Spinal cord (tissue), 9 donors: ENCODE measurements at regions not wholly inside any gene's neighbourhood (a gene's known extent, or its start where the extent isn't known, plus 50 kb on each side); places are given as distances from the start of the nearest gene placed in this dataset.

ENCODE experiments used
- DNase-seq, 6 donors: peaks; one replicate each; pipeline versions ENCODE4 v3.0.0 to v3.0.0-alpha.2; 2013 to 2015; ENCODE audit warnings: low spot score in 6 of 6, low read depth in 4 of 6
- H3K27ac ChIP-seq: one replicate; pipeline ENCODE4 v1.5.1; 2013; ENCODE audit warnings: low read depth, low read length, control low read depth
- H3K27me3 ChIP-seq: one replicate; pipeline ENCODE4 v1.6.1; 2013; ENCODE audit warnings: low read length; ENCODE audit not compliant: control insufficient read depth, insufficient read depth
- H3K36me3 ChIP-seq: one replicate; pipeline ENCODE4 v1.6.1; 2013; ENCODE audit warnings: low read length; ENCODE audit not compliant: control insufficient read depth, insufficient read depth
- H3K4me1 ChIP-seq: one replicate; pipeline ENCODE4 v1.6.1; 2013; ENCODE audit warnings: low read length; ENCODE audit not compliant: control insufficient read depth, insufficient read depth
- H3K4me3 ChIP-seq: one replicate; pipeline ENCODE4 v1.5.1; 2013; ENCODE audit warnings: low read depth, low read length, control low read depth
- H3K9me3 ChIP-seq: one replicate; pipeline ENCODE4 v1.6.1; 2013; ENCODE audit warnings: low read length; ENCODE audit not compliant: control insufficient read depth, insufficient read depth
- WGBS: methylation state at CpG from one replicate; pipeline ENCODE4 v1.1.5; 2013; ENCODE audit warnings: missing lambda C conversion rate; ENCODE audit not compliant: insufficient coverage; 5-methylcytosine and 5-hydroxymethylcytosine counted together
- donor health status: healthy.

- no peaks in the 10 kb centered on the region for H3K9me3 ChIP-seq
- no CpG with 5 or more reads among the region's 2 CpGs for WGBS
- no peaks in the 10 kb centered on the region for H3K36me3 ChIP-seq
- H3K27me3 ChIP-seq, result no peaks in the 10 kb centered on the region
- no peaks in the 10 kb centered on the region for H3K4me1 ChIP-seq
- peak in 1 of 6 donors; percentile 3 for DNase-seq
- H3K4me3 ChIP-seq, result no peak overlapping the region
- H3K27ac ChIP-seq, result no peak overlapping the region
These were observed 425.9 kb downstream of the FSCB start for GRCh38 chr14:44081146-44081545.

DNA sequence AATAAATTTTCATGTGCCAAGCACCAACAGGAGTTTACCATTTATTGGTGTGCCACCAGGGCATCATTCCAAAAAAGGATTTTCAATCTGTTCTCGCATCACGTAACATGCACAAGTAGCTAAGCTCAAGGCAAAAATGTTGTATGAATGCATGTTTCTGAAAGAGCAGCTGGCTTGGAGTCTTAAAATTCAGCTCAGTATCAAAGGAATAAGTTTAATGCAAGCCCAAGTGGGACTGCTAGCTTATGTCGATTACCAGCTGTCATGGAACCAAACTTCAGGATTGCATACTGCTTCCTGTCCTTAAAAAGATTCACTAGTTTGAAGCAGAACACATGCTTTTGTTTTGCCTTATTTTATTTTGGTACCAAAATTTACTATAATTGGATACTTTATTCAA is 437.0 kb downstream of the FSCB start:
- no peaks in the 10 kb centered on the region for H3K27me3 ChIP-seq
- H3K4me3 ChIP-seq, result no peak overlapping the region
- no peak overlapping the region for H3K27ac ChIP-seq
- WGBS, result no CpG with 5 or more reads among the region's 3 CpGs
- peak in 2 of 6 donors; percentile 57 to 92 for DNase-seq
- no peaks in the 10 kb centered on the region for H3K4me1 ChIP-seq
- no peaks in the 10 kb centered on the region for H3K36me3 ChIP-seq
- peaks cover 3% of the 10 kb centered on the region for H3K9me3 ChIP-seq

- Histone ChIP-seq H3K4me1 (no peaks in the 10 kb centered on the region), H3K27me3 (no peaks in the 10 kb centered on the region), H3K36me3 (no peaks in the 10 kb centered on the region), H3K9me3 (no peaks in the 10 kb centered on the region), H3K4me3 (no peak overlapping the region), H3K27ac (no peak overlapping the region)
- 91% methylated on average over 1 of the region's 3 CpGs for WGBS
- no peak for DNase-seq
These were observed 453.7 kb downstream of the FSCB start for GRCh38 chr14:44053422-44053821.

GRCh38 chr14:44041700-44042099 is 465.4 kb downstream of the FSCB start:
- WGBS, result 85% methylated on average over 2 of the region's 2 CpGs
- no peaks in the 10 kb centered on the region for H3K27me3 ChIP-seq
- no peak for DNase-seq
- H3K9me3 ChIP-seq, result peaks cover 6% of the 10 kb centered on the region
- H3K4me3 ChIP-seq, result no peak overlapping the region
- H3K4me1 ChIP-seq, result no peaks in the 10 kb centered on the region
- no peak overlapping the region for H3K27ac ChIP-seq
- H3K36me3 ChIP-seq, result no peaks in the 10 kb centered on the region

- Histone ChIP-seq H3K27me3 (no peaks in the 10 kb centered on the region), H3K4me1 (no peaks in the 10 kb centered on the region), H3K27ac (no peak overlapping the region), H3K36me3 (no peaks in the 10 kb centered on the region), H3K9me3 (peaks cover 6% of the 10 kb centered on the region), H3K4me3 (no peak overlapping the region)
- no peak for DNase-seq
- WGBS, result 73% methylated on average over 1 of the region's 1 CpG
These were observed 466.5 kb downstream of the FSCB start for GRCh38 chr14:44040561-44040960.

DNA sequence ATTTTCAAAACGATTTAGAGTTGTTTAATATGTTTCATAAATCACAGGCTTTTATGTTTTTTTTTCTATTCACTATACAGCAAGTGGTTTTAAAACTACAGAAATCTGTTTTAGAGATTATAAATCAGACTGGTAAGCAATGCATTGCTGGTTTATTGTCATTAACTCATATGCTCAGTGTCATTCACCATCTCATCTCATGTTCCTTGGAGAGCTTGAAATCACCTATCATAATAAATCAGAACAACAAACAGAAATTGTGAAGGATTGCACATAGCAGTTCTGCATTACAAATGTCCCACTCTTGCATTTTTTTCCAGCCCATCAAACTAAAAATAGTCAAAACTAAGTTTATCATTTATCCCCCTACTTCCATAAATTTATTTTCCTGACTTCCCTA is 470.8 kb downstream of the FSCB start:
- no peaks in the 10 kb centered on the region for H3K27me3 ChIP-seq

GRCh38 chr14:44035707-44036106 is 471.4 kb downstream of the FSCB start:
- no peak overlapping the region for H3K4me3 ChIP-seq
- WGBS, result no CpG with 5 or more reads among the region's 2 CpGs
- no peaks in the 10 kb centered on the region for H3K4me1 ChIP-seq
- no peaks in the 10 kb centered on the region for H3K36me3 ChIP-seq
- H3K27ac ChIP-seq, result no peak overlapping the region
- no peak for DNase-seq
- H3K9me3 ChIP-seq, result peaks cover 6% of the 10 kb centered on the region
- H3K27me3 ChIP-seq, result no peaks in the 10 kb centered on the region

More for the DNA sequence above, 470.8 kb downstream of the FSCB start:
- H3K9me3 ChIP-seq, result peaks cover 6% of the 10 kb centered on the region
- no peak for DNase-seq
- no CpG with 5 or more reads among the region's 1 CpG for WGBS
- H3K27ac ChIP-seq, result no peak overlapping the region
- no peaks in the 10 kb centered on the region for H3K36me3 ChIP-seq
- no peaks in the 10 kb centered on the region for H3K4me1 ChIP-seq
- H3K4me3 ChIP-seq, result no peak overlapping the region

- Histone ChIP-seq H3K27ac (no peak overlapping the region), H3K27me3 (no peaks in the 10 kb centered on the region), H3K36me3 (no peaks in the 10 kb centered on the region), H3K9me3 (no peaks in the 10 kb centered on the region), H3K4me3 (no peak overlapping the region), H3K4me1 (no peaks in the 10 kb centered on the region)
- DNase-seq, result peak in 1 of 6 donors; percentile 5
- WGBS, result 67% methylated on average over 2 of the region's 4 CpGs
These were observed 476.2 kb downstream of the FSCB start for GRCh38 chr14:44030831-44031383.

DNA sequence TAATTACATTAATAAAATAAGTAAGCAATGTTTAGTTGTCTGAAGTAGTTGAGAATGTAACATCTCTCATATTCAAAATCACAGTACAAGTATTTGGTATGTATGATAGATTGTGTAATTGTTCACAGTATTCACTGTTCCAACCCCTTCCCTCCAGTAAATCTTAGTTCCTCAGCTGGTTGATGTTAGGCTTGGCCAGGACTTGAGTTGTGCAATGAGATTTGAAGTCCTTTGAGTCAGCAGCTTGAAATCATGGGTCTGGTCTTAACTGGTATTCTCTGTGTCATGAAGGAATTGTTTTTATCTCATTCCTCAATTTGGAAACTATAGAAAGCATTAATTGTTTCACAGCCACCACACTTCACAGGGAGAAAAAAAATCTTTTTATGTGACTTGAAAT is 477.1 kb downstream of the FSCB start:
- H3K27me3 ChIP-seq, result no peaks in the 10 kb centered on the region
- no peaks in the 10 kb centered on the region for H3K9me3 ChIP-seq
- H3K27ac ChIP-seq, result no peak overlapping the region
- DNase-seq, result no peak
- no peaks in the 10 kb centered on the region for H3K4me1 ChIP-seq
- H3K36me3 ChIP-seq, result no peaks in the 10 kb centered on the region
- H3K4me3 ChIP-seq, result no peak overlapping the region

- Histone ChIP-seq H3K27me3 (no peaks in the 10 kb centered on the region), H3K36me3 (no peaks in the 10 kb centered on the region), H3K4me3 (no peak overlapping the region), H3K9me3 (no peaks in the 10 kb centered on the region), H3K4me1 (no peaks in the 10 kb centered on the region), H3K27ac (no peak overlapping the region)
- no peak for DNase-seq
- WGBS, result 93% methylated on average over 2 of the region's 3 CpGs
These were observed 479.7 kb downstream of the FSCB start for GRCh38 chr14:44027397-44027796.
